Brain microvascular endothelial cell (primary cell): ENCODE measurements at regions not wholly inside any gene's neighbourhood (a gene's known extent, or its start where the extent isn't known, plus 50 kb on each side); places are given as distances from the start of the nearest gene placed in this dataset.

Source experiments
- DNase-seq: peaks from one replicate; pipeline ENCODE4 v3.0.0-alpha.2; 2020
- H3K27ac ChIP-seq: fragments of 250-450 bp; sonication (Bioruptor Pico); 2 replicates; pipeline ENCODE4 v1.5.1; 2020; ENCODE audit warnings: mild to moderate bottlenecking, moderate library complexity
- H3K27me3 ChIP-seq: fragments of 250-450 bp; sonication (Bioruptor Pico); replicated peaks from 2 replicates; pipeline ENCODE4 v1.5.1; 2020; ENCODE audit warnings: mild to moderate bottlenecking
- H3K36me3 ChIP-seq: fragments of 250-450 bp; sonication (Bioruptor Pico); replicated peaks from 2 replicates; pipeline ENCODE4 v1.5.1; 2020; ENCODE audit warnings: mild to moderate bottlenecking
- H3K4me3 ChIP-seq: 2 replicates; pipeline ENCODE4 v1.5.1; 2011; ENCODE audit warnings: low read depth, mild to moderate bottlenecking, control low read depth, low read length, moderate library complexity
- CTCF ChIP-seq: IDR thresholded peaks from 2 replicates; pipeline ENCODE4 v1.5.1; 2011; ENCODE audit warnings: low read depth, mild to moderate bottlenecking, moderate library complexity, low read length, control low read depth, inconsistent platforms; ENCODE audit errors: missing control alignments
- in situ Hi-C: cut with HindIII; loops from 2 replicates; pipeline ENCODE4 v1.10.0; 2017; ENCODE audit warnings: low sequenced_read_pairs, low pct_ligation_motif_present

GRCh38 chr2:6224267-6224666 is 532.1 kb downstream of the SOX11 start:
- no peak overlapping the region for H3K27ac ChIP-seq
- H3K36me3 ChIP-seq: no peaks in the 10 kb centered on the region
- no peak overlapping the region for H3K4me3 ChIP-seq
- in situ Hi-C loops: no loop called here
- no peaks in the 10 kb centered on the region for H3K27me3 ChIP-seq
- no peak for TF ChIP-seq CTCF
- DNase-seq: no peak

- in situ Hi-C loops: no loop called here
- H3K27me3 ChIP-seq: no peaks in the 10 kb centered on the region
- no peak for TF ChIP-seq CTCF
- no peak overlapping the region for H3K27ac ChIP-seq
- no peak overlapping the region for H3K4me3 ChIP-seq
- DNase-seq: no peak
- H3K36me3 ChIP-seq: no peaks in the 10 kb centered on the region
Observed at GRCh38 chr2:6228251-6228650, 536.1 kb downstream of the SOX11 start.

GRCh38 chr2:6231166-6231565 is 539.0 kb downstream of the SOX11 start:
- Histone ChIP-seq H3K27ac (no peak overlapping the region), H3K4me3 (no peak overlapping the region), H3K36me3 (no peaks in the 10 kb centered on the region), H3K27me3 (no peaks in the 10 kb centered on the region)
- peak; percentile 51 for DNase-seq
- in situ Hi-C loops: no loop called here
- TF ChIP-seq CTCF: no peak

GRCh38 chr2:6233993-6234392 is 541.8 kb downstream of the SOX11 start:
- no peak overlapping the region for H3K27ac ChIP-seq
- no peaks in the 10 kb centered on the region for H3K27me3 ChIP-seq
- in situ Hi-C loops: no loop called here
- no peak for TF ChIP-seq CTCF
- no peak overlapping the region for H3K4me3 ChIP-seq
- H3K36me3 ChIP-seq: no peaks in the 10 kb centered on the region
- no peak for DNase-seq

- no peak for TF ChIP-seq CTCF
- in situ Hi-C loops: no loop called here
- Histone ChIP-seq H3K27ac (no peak overlapping the region), H3K27me3 (no peaks in the 10 kb centered on the region), H3K4me3 (no peak overlapping the region), H3K36me3 (no peaks in the 10 kb centered on the region)
- no peak for DNase-seq
Observed at GRCh38 chr2:6234702-6235101, 542.5 kb downstream of the SOX11 start.

- no peak for TF ChIP-seq CTCF
- no peak for DNase-seq
- Histone ChIP-seq H3K27ac (no peak overlapping the region), H3K27me3 (no peaks in the 10 kb centered on the region), H3K4me3 (no peak overlapping the region), H3K36me3 (no peaks in the 10 kb centered on the region)
- in situ Hi-C loops: no loop called here
Observed at GRCh38 chr2:6236317-6236716, 544.1 kb downstream of the SOX11 start.
